SK-N-SH treated with all-trans-retinoic acid at 6 μM for 48 hours (cell line): ENCODE measurements at regions not wholly inside any gene's neighbourhood (a gene's known extent, or its start where the extent isn't known, plus 50 kb on each side); places are given as distances from the start of the nearest gene placed in this dataset.

ENCODE experiments used
- ATAC-seq: fragments of 200-7000 bp; cut with Tn5 transposase; 3 replicates; pipeline ENCODE4 v1.9.1; 2020; ENCODE audit warnings: mild to moderate bottlenecking, moderate library complexity
- ARNTL ChIP-seq: fragments of 450-650 bp; formaldehyde crosslinking; IDR thresholded peaks from 2 replicates; pipeline ENCODE4 v1.5.0; 2020; ENCODE audit warnings: low read depth, mild to moderate bottlenecking, moderate library complexity, borderline replicate concordance
- BACH2 ChIP-seq: fragments of 250-450 bp; sonication (Bioruptor Pico); IDR thresholded peaks from 2 replicates; pipeline ENCODE4 v1.9.0; 2021; ENCODE audit warnings: mild to moderate bottlenecking, borderline replicate concordance
- CSDC2 ChIP-seq: fragments of 250-450 bp; sonication (Bioruptor Pico); IDR thresholded peaks from 2 replicates; pipeline ENCODE4 v1.5.0; 2020; ENCODE audit warnings: mild to moderate bottlenecking, moderate library complexity
- ESRRG ChIP-seq: fragments of 250-450 bp; sonication (Bioruptor Pico); IDR thresholded peaks from 2 replicates; pipeline ENCODE4 v1.6.1; 2021; ENCODE audit warnings: mild to moderate bottlenecking
- GLIS3 ChIP-seq: fragments of 250-450 bp; sonication (Bioruptor Pico); IDR thresholded peaks from 2 replicates; pipeline ENCODE4 v1.5.0; 2020; ENCODE audit warnings: mild to moderate bottlenecking, moderate library complexity
- ISL1 ChIP-seq: fragments of 250-450 bp; sonication (Bioruptor Pico); IDR thresholded peaks from 2 replicates; pipeline ENCODE4 v2.1.2; 2022; ENCODE audit warnings: mild to moderate bottlenecking, moderate library complexity
- OSR1 ChIP-seq: fragments of 250-450 bp; sonication (Bioruptor Pico); IDR thresholded peaks from 2 replicates; pipeline ENCODE4 v1.8.0; 2022; ENCODE audit warnings: moderate library complexity, mild to moderate bottlenecking, inconsistent platforms
- PATZ1 ChIP-seq: fragments of 250-450 bp; sonication (Bioruptor Pico); IDR thresholded peaks from 2 replicates; pipeline ENCODE4 v1.8.0; 2020; ENCODE audit warnings: mild to moderate bottlenecking, moderate library complexity, borderline replicate concordance
- POU6F1 ChIP-seq: fragments of 250-450 bp; sonication (Bioruptor Pico); IDR thresholded peaks from 2 replicates; pipeline ENCODE4 v1.8.0; 2021; ENCODE audit warnings: low read depth, mild to moderate bottlenecking, moderate library complexity, borderline replicate concordance
- PPARA ChIP-seq: fragments of 250-450 bp; sonication (Bioruptor Pico); IDR thresholded peaks from 2 replicates; pipeline ENCODE4 v1.5.0; 2020; ENCODE audit warnings: mild to moderate bottlenecking, borderline replicate concordance
- RARB ChIP-seq: fragments of 250-450 bp; sonication (Bioruptor Pico); IDR thresholded peaks from 2 replicates; pipeline ENCODE4 v1.8.0; 2021; ENCODE audit warnings: mild to moderate bottlenecking, moderate library complexity
- SNAI2 ChIP-seq: fragments of 250-450 bp; sonication (Bioruptor Pico); IDR thresholded peaks from 2 replicates; pipeline ENCODE4 v1.5.0; 2020; ENCODE audit warnings: mild to moderate bottlenecking, moderate library complexity
- TCF4 ChIP-seq: fragments of 250-450 bp; sonication (Bioruptor Pico); IDR thresholded peaks from 2 replicates; pipeline ENCODE4 v1.8.0; 2021; ENCODE audit warnings: mild to moderate bottlenecking, moderate library complexity, borderline replicate concordance
- TOX ChIP-seq: fragments of 250-450 bp; sonication (Bioruptor Pico); IDR thresholded peaks from 2 replicates; pipeline ENCODE4 v1.8.0; 2021; ENCODE audit warnings: mild to moderate bottlenecking, moderate library complexity, borderline replicate concordance
- TSHZ2 ChIP-seq: fragments of 250-450 bp; sonication (Bioruptor Pico); IDR thresholded peaks from 2 replicates; pipeline ENCODE4 v1.5.0; 2020; ENCODE audit warnings: mild to moderate bottlenecking, moderate library complexity
- ZC3H10 ChIP-seq: fragments of 250-450 bp; sonication (Bioruptor Pico); IDR thresholded peaks from 2 replicates; pipeline ENCODE4 v1.5.1; 2021; ENCODE audit warnings: mild to moderate bottlenecking, moderate library complexity
- ZFP30 ChIP-seq: fragments of 450-650 bp; formaldehyde crosslinking; IDR thresholded peaks from 2 replicates; pipeline ENCODE4 v1.5.0; 2022; ENCODE audit warnings: mild to moderate bottlenecking, moderate library complexity
- ZNF565 ChIP-seq: fragments of 450-650 bp; formaldehyde crosslinking; conservative IDR thresholded peaks from 2 replicates; pipeline ENCODE4 v1.5.0; 2020; ENCODE audit warnings: low read depth, mild to moderate bottlenecking, moderate library complexity
- ZNF70 ChIP-seq: fragments of 450-650 bp; formaldehyde crosslinking; IDR thresholded peaks from 2 replicates; pipeline ENCODE4 v1.5.0; 2020; ENCODE audit warnings: mild to moderate bottlenecking, moderate library complexity
- ZNF8 ChIP-seq: fragments of 450-650 bp; formaldehyde crosslinking; IDR thresholded peaks from 2 replicates; pipeline ENCODE4 v1.5.0; 2020; ENCODE audit warnings: mild to moderate bottlenecking, moderate library complexity
- TF ChIP-seq, protein P1 (sequence below): fragments of 250-450 bp; sonication (Bioruptor Pico); IDR thresholded peaks from 2 replicates; pipeline ENCODE4 v1.5.1; 2020; ENCODE audit warnings: low read depth, mild to moderate bottlenecking, moderate library complexity
- TF ChIP-seq, protein P2 (sequence below): fragments of 250-450 bp; sonication (Bioruptor Pico); IDR thresholded peaks from 2 replicates; pipeline ENCODE4 v1.5.1; 2021; ENCODE audit warnings: mild to moderate bottlenecking, moderate library complexity

DNA sequence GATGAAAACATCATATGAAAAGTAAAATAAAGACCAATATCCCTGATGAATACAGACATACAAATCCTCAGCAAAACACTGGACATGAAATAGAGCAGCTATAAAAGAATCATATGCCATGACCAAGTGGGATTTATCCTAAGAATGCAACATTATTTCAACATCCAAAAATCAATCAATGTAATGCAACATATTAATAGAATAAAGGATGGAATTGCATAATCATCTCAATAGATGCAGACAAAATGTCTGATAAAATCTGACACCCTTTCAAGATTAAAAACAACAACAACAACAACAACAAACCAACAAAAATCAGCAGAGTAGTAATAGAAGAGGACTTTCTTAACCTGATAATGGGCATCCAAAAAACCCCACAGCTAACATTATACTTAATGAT, 63.8 kb upstream of the IL1R1 start:
- ATAC-seq, result no peak
- TF ChIP-seq ISL1 (CRISPR knock-in tag) (no peak), ZNF8 (CRISPR knock-in tag) (no peak), TSHZ2 (CRISPR knock-in tag) (no peak), CSDC2 (no peak), POU6F1 (CRISPR knock-in tag) (no peak), BACH2 (CRISPR knock-in tag) (no peak), ZNF70 (CRISPR knock-in tag) (no peak), TCF4 (CRISPR knock-in tag) (no peak), OSR1 (no peak), ZNF565 (no peak), ARNTL (CRISPR knock-in tag) (no peak), ZFP30 (CRISPR knock-in tag) (no peak), ESRRG (CRISPR knock-in tag) (no peak), TOX (CRISPR knock-in tag) (no peak), RARB (CRISPR knock-in tag) (no peak), PPARA (no peak), PATZ1 (no peak)
- TF ChIP-seq, protein P1, sequence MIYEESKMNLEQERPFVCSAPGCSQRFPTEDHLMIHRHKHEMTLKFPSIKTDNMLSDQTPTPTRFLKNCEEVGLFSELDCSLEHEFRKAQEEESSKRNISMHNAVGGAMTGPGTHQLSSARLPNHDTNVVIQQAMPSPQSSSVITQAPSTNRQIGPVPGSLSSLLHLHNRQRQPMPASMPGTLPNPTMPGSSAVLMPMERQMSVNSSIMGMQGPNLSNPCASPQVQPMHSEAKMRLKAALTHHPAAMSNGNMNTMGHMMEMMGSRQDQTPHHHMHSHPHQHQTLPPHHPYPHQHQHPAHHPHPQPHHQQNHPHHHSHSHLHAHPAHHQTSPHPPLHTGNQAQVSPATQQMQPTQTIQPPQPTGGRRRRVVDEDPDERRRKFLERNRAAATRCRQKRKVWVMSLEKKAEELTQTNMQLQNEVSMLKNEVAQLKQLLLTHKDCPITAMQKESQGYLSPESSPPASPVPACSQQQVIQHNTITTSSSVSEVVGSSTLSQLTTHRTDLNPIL (CRISPR knock-in tag), result no peak
- TF ChIP-seq, protein P2, sequence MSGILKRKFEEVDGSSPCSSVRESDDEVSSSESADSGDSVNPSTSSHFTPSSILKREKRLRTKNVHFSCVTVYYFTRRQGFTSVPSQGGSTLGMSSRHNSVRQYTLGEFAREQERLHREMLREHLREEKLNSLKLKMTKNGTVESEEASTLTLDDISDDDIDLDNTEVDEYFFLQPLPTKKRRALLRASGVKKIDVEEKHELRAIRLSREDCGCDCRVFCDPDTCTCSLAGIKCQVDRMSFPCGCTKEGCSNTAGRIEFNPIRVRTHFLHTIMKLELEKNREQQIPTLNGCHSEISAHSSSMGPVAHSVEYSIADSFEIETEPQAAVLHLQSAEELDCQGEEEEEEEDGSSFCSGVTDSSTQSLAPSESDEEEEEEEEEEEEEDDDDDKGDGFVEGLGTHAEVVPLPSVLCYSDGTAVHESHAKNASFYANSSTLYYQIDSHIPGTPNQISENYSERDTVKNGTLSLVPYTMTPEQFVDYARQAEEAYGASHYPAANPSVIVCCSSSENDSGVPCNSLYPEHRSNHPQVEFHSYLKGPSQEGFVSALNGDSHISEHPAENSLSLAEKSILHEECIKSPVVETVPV (CRISPR knock-in tag), result no peak

GRCh38 chr2:102080451-102081242, 61.9 kb upstream of the IL1R1 start:
- peak; percentile 50 for ATAC-seq
- no peak for TF ChIP-seq SNAI2 (CRISPR knock-in tag)
- TF ChIP-seq ZC3H10 (CRISPR knock-in tag), result no peak
- no peak for TF ChIP-seq GLIS3
- TF ChIP-seq, protein P2 (CRISPR knock-in tag), result no peak
- TF ChIP-seq BACH2 (CRISPR knock-in tag), result no peak
- TF ChIP-seq TSHZ2 (CRISPR knock-in tag), result no peak
- no peak for TF ChIP-seq POU6F1 (CRISPR knock-in tag)
- TF ChIP-seq ISL1 (CRISPR knock-in tag), result no peak
- TF ChIP-seq ZFP30 (CRISPR knock-in tag), result no peak
- TF ChIP-seq PPARA, result no peak
- TF ChIP-seq, protein P1 (CRISPR knock-in tag), result no peak
- no peak for TF ChIP-seq TCF4 (CRISPR knock-in tag)
